NOMO-1 treated with dmso at 0.1 percent for 144 hours (cell line): ENCODE measurements at regions not wholly inside any gene's neighbourhood (a gene's known extent, or its start where the extent isn't known, plus 50 kb on each side); places are given as distances from the start of the nearest gene placed in this dataset.
"Not testable (repeated sequence)": the region's sequence is repeated elsewhere in the genome, so short reads cannot be mapped to it uniquely, and the experiment has no call there.

Experiments
- DNase-seq: peaks from one replicate; lab custom pipeline; 2025; ENCODE audit not compliant: unreplicated experiment; lab: John Stamatoyannopoulos, UW

DNA sequence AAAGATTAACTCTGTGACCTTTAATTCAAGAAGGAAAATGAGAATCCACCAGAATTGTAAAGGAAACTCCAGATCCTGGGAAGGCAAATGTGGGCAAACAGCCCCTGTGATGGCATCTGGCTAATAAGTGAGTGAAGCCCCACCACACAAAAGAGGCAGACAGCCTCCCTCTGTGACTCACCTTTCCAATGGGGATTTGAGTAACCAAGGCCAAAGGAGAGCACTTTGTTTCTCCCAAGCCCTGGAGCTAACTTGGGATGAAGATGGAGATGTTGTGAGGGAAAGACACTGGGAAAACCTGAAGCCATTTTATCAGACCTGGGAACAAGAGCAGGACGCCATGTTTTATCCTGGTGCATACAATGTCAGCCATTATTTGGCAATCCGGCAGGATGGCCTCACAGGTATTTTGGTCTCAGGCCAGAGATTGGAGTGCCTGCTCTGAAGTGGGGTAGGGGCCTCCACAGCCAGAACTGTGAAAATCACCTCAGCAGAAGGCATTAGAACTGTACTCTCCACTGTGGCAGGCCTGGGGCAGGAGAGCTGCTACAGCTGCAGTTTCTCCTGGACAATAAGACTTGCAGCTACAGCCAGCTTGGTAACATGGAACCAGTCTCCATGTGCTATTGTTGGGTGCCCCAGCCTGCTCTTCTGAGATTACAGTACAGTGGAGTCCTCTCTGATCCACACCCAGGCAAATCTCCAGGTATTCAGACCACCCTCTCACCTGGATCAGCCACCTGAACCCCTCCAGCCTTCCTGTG lies 96.6 kb upstream of the PCED1B start:
- DNase-seq: no peak

DNA sequence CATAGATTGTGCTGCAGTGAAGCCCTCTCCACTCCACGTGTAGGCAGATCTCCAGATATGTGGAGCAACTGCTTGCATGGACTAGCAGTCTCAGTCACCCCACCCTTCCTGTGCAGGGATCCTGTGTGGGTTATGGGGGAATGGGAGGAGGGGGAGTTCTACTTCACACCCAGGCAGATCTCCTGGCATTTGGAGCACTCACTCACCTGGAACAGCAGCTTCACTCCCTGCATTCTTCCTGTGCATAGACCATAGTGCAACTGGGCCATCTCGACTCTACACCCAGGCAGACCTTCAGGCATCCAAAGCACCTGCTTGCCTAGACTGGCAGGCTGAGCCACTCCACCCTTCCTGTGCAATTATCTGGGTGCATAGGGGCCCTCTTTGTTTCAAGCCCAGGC lies 96.0 kb upstream of the PCED1B start:
- no peak for DNase-seq

DNA sequence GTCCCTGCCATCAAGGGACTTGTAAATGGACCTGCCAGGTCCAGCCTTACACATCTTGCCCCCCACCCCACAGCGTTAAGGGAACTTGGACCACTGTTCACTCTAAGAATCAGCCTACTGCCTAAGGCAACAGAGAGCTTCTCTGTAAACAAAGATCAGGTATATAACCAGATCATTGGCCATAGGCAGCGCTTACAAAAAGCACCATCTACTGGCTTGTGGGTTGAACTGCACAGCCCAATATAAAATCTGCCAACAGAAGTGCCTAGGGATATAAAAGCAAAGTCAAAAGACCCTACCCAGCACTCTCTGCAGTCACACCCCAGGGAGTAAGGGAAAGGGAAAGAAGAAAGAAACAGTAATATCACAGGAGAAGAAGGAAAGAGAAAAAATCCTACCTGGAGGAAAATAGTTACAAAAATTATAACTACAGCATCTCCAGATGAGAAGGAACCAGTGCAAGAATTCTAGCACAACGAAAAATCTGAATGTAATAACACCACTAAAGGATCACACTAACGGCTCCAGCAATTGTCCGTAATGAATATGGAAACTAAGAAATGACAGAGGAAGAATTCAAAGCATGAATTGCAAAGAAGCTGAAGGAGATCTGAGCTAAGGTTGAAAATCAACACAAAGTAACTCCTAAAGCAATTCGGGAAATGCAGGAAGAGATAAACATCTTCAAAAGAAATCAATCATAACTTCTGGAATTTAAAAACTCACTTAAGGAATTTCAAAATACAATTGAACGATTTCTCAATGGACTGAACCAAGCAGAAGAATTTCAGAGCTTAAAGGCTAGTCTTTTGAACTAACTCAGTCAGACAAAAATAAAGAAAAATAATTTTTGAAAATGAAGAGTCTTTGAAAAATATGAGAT lies 95.2 kb upstream of the PCED1B start:
- no peak for DNase-seq

DNA sequence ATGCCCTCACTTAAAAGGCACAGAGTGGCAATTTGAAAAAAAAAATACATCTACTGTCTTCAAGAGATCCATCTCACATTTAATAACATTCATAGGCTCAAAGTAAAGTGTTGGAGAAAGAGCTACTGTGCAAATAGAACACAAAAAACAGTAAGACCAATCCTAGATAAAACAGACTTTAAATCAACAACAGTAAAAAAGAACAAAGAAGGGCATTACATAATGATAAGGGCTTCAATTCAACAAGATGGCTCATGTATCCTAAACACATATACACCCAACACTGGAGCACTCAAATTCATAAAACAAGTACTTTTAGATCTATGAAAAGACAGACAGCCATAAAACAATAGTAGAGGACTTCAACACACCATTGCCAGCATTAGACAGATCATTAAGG lies 93.6 kb upstream of the PCED1B start:
- no peak for DNase-seq

DNA sequence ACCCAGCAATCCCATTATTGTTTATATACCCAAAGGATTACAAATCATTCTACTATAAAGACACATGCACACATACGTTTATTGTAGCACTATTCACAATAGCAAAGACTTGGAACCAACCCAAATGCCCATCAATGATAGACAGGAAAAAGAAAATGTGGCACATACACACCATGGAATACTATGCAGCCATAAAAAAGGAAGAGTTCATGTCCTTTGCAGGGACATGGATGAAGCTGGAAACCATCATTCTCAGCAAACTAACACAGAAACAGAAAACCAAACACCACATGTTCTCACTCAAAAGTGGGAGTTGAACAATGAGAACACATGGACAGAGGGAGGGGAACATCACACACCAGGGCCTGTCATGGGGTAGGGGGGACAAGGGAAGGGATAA lies 91.3 kb upstream of the PCED1B start:
- not testable (repeated sequence) for DNase-seq

DNA sequence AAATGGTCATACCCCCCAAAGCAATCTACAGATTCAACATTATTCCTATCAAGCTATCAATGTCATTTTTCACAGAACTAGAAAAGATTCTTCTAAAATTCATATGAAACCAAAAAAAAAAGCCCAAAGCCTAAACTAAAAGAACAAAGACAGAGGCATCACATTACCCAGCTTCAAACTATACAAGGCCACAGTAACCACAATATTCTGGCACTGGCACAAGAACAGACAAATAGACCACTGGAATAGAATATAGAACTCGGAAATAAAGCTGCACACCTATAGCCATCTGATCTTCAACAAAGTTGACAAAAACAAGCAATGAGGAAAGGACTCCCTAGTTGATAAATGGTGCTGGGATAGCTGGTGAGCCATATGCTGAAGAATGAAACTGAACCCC lies 89.2 kb upstream of the PCED1B start:
- DNase-seq: no peak

DNA sequence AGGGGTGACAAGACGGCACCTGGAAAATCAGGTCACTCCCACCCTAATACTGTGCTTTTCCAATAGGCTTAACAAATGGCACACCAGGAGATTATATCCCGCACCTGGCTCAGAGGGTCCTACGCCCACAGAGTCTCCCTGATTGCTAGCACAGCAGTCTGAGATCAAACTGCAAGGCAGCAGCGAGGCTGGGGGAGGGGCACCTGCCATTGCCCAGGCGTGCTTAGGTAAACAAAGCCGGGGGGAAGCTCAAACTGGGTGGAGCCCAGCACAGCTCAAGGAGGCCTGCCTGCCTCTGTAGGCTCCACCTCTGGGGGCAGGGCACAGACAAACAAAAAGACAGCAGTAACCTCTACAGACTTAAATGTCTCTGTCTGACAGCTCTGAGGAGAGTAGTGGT lies 87.4 kb upstream of the PCED1B start:
- DNase-seq: not testable (repeated sequence)

DNA sequence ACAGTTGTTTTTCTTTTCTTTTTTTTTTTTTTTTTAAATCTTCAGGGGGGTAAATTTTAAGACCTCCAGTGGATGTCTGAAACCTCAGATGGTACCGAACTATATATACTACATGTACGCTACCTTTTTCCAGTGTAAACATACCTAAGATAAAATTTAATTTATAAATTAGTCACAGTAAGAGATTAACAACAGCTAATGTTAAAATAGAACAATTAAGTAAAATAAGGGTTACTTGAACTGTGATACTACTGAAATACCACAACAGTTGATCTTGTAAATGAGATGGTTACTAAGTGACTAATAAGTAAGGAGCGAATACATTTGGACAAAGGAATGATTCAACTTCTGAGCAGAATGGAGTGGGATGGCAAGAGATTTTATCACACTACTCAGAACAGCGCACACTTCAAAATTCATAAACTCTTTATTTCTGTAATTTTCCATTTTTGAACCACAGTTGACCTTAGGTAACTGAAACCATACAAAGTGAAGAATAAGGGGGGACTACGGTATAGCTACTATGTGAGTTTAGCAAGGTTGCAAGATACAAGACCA lies 80.5 kb upstream of the PCED1B start:
- DNase-seq: no peak

DNA sequence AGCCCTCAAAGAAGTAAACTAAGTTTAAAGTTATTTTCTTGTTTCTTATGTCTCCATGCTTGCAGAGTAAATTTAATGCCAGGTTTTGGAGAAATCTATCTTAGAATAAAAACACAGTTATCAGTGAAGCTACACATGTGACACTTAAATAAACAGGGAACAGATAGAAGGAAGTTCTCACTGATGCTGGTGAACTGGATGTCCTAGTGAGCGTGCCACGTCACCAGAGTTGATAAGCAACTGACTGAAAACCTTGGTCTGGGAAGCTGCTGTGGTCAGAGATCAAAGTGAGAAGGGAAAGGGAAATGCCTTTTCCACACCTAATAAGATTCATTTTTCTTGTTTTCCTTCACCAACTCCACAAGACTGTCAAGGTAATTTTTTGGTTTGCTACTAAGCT lies 74.8 kb upstream of the PCED1B start:
- no peak for DNase-seq

DNA sequence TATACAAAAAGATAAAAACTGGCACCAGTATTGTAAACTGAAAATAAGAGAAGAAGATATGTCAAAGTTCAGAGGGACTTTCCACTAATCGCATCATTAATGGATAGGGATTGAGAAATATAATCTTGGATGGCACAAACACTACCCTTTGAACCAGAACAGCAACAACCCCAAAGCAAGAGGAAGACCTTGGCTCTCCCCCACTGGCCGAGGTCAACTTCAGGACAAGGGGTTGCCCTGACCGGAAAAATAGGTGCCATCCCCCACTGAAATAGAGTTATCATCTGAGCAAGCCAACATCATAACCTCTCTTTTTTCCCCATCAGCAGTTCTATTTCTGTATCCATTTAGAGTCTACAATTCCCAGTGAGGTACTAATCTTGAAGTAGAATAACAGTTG lies 72.4 kb upstream of the PCED1B start:
- no peak for DNase-seq

DNA sequence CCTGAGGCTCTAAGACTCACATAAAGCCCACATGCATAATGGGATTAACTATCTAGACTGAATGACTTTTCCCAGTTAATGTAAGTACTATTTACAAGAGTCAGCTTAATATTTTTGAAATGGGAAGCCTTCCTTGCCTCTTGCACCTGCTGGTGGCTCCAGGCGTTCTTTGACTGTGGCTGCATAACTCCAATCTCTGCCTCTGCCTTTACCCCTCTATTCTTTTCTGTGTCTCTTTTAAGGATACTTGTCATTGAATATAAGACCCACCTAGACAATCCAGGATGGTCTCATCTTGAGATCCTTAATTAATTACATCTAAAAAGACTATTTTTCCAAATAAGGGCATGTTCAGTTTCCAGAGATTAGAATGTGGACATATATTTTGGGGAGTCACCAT lies 66.9 kb upstream of the PCED1B start:
- DNase-seq: no peak

DNA sequence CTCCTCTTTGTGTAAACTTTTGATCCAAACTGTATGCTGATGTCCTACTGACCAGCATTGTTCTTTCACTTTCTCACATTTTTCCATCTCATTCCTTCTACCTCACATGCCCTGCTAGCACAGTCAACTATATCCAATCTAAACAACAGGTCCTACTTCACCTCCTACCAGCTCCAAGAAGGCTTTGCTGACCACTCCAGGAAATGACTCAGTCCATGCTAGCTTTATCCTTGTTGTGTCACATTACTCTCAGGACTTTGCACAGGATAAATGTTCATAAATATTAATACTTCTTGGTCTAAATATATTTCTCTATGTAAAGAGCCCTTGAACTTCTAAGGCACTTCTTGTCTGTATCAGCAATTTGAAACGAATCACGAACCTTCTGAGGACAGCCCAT lies 64.9 kb upstream of the PCED1B start:
- no peak for DNase-seq

DNA sequence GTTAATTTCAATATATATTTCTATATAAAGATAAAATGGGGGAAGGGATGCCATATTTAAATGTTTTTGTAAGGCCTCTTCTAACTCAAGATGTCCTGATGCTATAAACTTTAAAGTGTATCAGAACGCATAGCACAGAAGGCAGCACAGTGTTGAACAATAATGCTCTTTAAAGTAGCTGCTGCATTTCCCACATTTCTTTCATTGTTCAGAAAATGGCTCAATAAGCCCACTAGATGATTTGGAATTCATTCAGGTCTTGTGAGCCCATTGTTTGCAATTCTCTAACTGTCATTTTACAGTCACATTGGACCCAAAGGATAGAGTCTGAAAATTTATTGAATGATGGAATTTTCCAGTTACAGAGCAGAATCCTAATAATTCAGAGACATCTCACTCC lies 64.0 kb upstream of the PCED1B start:
- no peak for DNase-seq

DNA sequence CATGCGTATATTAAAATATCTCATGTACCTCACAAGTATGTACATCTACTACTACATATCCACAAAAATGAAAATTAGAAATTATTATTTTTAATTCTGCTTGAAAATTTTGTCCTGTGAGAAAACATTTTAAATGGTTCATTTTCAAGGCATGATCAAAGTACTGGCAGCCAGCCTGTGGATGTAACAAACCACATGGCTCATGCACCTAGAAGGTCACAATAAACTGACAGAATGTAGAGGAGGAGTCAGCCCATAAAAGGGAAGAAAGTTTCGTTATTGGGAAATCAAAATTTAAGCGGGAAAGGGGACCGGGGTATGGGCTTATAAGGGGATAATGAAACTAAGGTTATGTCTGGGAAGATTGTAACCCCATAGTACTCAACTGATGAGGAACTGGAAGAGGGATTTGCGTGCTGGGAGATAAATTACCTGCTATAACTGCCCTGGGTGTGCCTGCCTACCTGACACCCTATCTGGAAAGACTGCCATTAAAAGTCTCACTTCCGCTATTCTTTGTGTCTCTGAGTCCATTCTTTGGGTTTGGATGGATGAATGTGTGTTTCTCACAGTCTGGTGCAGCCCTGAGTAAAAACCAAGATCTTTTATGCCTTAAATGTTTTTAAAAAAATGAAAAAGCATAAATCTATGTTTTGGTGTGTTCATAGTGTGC lies 62.2 kb upstream of the PCED1B start:
- DNase-seq: no peak

DNA sequence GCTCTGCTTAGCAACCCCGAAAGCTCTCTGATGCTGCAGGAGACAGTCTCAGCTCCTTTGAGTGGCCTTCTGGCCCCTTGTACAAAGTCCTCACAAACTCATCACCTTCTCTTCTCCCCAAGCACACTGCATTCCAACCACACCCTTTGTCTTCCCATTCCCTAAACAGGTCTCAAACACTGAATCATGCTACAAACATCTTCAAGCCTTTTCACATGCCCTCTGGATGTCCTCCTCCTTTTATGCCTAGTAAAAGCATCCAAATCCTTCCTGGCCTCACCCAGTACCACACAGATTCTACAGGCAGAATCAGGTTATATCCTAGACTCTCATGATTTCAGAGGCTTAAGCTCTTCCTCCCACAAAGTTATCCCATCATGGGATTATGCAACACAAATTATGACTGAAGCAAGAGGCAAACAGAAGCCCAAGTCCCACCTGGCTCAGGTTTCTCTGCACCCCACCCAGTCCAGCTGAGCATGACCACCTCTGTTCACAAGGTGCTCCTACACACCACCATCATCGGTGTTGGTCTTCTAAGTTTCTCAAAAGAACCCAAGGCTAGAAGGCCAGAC lies 61.4 kb upstream of the PCED1B start:
- no peak for DNase-seq

DNA sequence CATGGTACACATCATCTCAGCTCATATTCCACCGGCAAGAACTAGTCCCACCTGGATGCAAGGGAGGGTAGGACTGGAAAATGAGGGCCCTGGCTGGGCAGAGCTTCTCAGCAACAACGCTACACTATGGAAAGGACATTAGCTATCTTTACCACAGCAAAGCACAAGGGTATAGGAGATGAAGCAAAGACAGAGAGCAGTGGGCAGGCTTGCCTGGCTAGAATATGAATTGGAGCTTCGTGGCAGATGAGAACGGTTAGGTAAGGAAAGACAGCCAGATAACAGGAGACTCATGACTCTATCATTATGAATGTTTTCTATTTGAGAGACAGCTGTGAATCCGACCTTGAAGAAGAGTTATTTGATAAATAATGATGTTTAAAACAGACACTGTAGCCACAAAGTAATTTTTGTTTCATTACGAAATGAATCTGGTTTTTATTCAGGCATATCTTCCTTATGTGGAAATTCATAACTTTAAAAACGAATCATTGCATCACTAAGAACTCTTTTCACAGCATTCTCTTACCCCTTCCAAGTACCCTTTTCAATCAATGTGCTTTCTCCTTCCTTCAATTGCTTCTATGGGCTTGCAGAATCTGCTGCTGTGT lies 59.1 kb upstream of the PCED1B start:
- no peak for DNase-seq

DNA sequence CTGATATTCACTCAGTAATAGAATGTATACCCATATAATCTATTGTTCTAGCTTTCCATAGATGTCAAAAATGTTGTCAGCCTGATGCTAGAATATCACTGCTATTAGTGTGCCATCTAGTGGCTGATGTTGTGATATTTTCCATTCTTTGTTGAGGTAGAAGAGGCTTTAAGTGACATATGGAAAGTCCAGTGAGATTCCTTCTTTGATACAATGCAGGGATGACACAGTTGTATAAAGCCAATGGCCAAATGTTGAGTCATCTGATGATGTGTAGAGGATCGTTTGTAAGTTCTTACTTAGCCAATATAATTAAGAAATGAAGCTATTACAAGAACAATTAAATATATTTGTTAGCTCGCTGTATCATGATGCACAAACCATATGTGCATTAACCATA lies 58.1 kb upstream of the PCED1B start:
- DNase-seq: peak; percentile 14

DNA sequence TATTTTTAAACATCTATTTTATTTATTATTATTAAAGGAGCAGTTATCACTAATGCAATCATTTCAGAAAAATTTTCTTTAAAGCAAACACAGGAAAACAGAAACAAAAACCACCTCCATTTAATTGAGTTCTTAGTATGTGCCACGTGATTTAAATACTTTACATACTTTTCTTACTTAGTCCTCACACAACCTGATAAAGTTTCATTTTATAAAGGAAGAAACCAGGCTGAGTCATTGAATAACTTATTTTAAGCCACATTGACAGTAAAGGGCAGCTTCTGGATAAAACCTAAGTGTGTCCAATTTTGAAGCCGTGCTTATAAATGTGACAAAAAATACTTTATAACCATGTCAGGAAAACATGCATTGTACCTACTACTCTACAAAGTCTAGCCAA lies 57.1 kb upstream of the PCED1B start:
- no peak for DNase-seq

DNA sequence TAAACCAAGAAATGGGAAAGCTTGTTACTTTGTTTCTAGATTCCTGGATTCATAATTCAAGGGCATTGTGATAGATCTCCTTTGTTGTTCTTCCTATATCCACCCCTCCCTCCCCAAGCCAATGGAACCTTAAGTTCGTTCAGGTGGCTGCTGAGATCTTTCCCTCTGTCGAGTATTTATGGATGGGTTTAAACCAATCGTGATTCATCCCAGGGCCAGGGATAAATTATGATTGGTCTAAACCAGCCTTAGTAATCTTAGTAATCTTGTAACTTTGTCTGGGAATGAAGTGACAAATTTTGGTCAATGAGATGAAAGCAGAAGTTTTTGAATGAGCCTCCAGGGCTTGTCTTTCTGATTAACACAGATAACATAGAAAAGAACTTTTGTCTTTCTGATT lies 56.1 kb upstream of the PCED1B start:
- DNase-seq: no peak

DNA sequence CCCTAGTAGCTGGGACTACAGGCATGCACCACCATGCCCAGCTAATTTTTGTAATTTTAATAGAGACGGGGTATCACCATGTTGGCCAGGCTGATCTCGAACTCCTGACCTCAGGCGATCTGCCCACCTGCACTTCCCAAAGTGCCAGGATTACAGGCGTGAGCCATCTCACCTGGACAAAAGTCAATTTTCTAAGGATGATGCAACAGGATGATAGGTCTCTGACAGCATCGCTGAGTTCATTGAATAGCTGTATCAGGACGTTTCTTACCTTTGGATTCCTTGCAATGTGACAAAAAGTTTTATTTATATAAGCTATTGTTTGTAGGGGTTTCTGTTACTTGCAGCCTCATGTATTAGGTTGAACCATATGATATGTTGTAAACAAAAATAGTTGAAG lies 55.5 kb upstream of the PCED1B start:
- no peak for DNase-seq

DNA sequence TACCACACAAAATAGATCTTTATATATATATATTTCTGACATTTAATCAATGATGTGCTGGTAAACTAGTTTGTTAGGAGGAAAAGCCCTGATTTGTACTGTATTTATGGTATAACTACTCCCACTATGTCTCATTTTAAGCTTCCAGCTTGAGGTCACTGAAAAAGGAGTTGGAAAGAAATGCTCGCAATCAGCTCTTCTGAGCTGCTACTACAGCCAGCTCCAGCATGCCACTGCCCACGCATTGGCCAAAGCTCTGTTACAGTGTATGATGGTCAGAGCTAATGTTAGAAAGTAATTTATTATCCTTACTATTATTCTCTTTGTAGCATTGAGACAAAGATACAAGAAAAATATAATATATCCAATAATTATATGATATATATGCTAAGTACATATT lies 55.0 kb upstream of the PCED1B start:
- no peak for DNase-seq
